Astrocyte of the cerebellum (primary cell): ENCODE measurements at regions not wholly inside any gene's neighbourhood (a gene's known extent, or its start where the extent isn't known, plus 50 kb on each side); places are given as distances from the start of the nearest gene placed in this dataset.

ENCODE experiments used
- DNase-seq: peaks from one replicate; pipeline ENCODE4 v3.0.0-alpha.2; 2011; ENCODE audit warnings: low read depth
- H3K4me3 ChIP-seq: 2 replicates; pipeline ENCODE4 v1.5.1; 2011; ENCODE audit warnings: mild to moderate bottlenecking, low read depth, low read length, moderate library complexity
- in situ Hi-C: cut with HindIII; loops from 2 replicates; pipeline ENCODE4 v1.10.0; 2017; ENCODE audit warnings: low sequenced_read_pairs
- TF ChIP-seq, protein P1 (sequence below): IDR thresholded peaks from 2 replicates; pipeline ENCODE4 v1.5.1; 2012; ENCODE audit warnings: low read length, low read depth, moderate library complexity, mild to moderate bottlenecking; ENCODE audit errors: missing control alignments

DNA sequence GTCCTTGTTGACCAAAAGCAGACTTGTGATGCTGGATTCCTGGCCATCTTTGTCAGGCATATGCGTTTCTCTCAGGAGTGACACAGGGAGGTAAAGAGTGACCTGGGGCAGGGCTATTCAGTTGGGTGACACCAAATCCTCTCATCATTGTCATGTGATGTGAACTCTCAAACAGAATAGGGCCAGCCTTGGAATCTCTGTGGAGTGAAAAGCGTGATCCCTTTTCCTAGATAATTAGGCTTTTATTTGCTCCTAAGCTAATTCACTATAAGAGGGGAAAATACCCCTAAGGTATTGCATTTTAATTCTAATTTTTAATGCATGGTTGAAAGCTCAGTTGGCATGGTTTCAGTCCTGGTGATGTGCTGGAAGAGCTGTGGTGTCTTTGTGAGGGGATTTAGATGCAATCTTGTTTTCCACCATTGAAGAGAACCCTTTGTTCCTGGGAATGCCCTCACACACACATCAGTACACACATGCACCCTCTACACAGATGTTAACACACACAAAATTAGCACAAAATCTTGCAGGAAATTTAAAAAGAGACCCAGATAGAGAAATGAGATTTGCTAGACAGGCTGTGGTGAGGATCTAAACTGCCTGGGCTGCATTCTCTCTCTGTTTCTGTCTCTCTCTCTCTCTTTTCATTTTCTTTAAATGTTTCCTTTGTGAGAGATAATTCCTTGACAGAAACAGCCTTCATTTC, 349.9 kb downstream of the TSN start:
- TF ChIP-seq, protein P1, sequence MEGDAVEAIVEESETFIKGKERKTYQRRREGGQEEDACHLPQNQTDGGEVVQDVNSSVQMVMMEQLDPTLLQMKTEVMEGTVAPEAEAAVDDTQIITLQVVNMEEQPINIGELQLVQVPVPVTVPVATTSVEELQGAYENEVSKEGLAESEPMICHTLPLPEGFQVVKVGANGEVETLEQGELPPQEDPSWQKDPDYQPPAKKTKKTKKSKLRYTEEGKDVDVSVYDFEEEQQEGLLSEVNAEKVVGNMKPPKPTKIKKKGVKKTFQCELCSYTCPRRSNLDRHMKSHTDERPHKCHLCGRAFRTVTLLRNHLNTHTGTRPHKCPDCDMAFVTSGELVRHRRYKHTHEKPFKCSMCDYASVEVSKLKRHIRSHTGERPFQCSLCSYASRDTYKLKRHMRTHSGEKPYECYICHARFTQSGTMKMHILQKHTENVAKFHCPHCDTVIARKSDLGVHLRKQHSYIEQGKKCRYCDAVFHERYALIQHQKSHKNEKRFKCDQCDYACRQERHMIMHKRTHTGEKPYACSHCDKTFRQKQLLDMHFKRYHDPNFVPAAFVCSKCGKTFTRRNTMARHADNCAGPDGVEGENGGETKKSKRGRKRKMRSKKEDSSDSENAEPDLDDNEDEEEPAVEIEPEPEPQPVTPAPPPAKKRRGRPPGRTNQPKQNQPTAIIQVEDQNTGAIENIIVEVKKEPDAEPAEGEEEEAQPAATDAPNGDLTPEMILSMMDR: no peak
- no peak overlapping the region for H3K4me3 ChIP-seq
- DNase-seq: no peak
- in situ Hi-C loops: no loop called here

DNA sequence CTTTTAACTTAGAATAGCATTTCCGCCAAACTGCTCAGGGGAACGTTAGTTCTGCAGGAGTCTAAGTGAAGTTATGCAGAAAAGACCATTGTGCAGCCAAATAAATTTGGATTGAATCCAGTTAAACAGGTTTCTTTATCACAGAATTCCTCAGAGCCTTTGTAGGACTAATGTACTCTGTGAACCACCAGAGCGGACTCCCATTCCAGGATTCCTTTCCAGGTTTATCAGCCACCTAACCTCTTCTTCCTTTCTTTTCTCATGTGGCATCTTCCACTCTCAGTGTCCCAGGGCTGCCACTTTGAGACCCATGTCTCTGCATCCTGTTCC, 350.4 kb downstream of the TSN start:
- in situ Hi-C loops: no loop called here
- DNase-seq: no peak
- TF ChIP-seq, protein P1: no peak
- H3K4me3 ChIP-seq: no peak overlapping the region

DNA sequence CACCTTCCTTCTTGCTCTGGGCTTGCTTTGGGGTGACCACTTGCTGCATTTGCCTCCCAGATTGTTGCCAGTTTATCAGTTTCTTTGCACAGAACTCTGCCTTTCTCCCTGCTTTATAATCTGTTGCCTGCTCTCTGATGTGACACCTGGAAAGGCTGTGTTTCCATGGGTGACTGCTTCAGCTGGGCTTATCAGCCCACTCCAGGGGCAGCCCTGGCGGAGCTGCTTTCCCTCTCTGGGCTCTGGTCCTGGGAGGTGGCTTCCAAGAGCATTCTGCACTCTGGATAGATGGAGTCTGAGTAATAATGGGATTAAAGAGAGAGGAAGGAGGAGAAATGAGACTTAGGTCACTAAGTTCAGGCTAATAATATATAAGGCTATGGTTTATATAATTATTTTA, 352.7 kb downstream of the TSN start:
- in situ Hi-C loops: no loop called here
- no peak overlapping the region for H3K4me3 ChIP-seq
- TF ChIP-seq, protein P1: no peak
- DNase-seq: no peak

DNA sequence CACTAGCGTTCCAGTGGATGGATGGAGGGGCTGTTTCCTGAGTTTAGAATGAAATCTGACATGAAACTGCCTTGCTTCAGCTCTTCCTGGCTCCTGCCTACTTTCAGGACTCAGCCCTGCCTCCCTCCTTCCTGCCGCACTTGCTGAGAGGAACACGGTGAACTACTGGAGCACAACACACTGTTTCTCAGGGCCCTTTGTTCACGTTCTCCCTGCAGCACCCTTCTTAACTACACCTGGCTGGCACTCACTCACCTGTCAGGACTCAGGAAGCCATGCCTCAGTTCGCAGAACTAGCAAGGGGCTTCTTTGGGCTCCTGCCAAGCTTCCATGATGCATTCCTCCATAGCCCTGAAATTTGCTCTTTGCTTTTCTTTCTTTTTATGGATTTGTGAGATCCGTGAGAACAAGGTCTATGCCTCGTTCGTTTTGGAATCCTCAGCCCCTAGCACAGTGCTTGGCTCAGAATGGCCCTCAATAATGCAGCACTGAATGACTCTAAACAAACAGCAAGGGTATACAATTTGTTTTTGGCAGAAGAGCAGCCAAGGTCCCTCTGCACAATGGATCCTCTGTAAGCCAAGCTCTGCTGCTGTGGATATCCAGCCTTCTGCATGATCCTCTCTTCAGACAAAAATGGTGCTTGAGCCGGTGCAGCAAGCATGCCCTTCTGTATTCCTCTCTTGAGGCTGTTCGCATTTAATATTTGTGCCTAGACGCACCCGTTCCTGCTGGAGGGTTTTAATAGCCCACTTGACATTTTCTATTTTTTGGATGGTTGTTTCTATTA, 357.0 kb downstream of the TSN start:
- in situ Hi-C loops: no loop called here
- H3K4me3 ChIP-seq: no peak overlapping the region
- TF ChIP-seq, protein P1: no peak
- no peak for DNase-seq

DNA sequence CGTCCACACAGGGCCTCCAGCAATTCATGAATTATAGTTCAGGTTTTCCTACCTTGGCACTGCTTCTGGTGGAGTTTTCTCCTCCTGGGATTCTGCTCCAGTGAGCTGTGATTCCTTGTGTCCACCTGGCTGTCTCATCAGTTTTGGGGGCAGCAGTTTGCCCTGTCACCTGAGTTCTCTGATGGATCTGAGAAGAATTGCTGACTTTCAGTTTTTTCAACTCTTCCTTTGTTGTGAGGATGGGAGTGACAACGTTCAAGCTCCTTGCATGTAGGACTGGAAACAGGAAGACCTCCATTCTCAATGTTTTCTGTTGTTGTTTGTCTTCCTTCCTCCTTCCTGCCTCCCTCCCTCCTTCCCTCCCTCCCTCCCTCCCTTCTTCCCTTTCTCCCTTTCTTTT, 359.0 kb downstream of the TSN start:
- in situ Hi-C loops: no loop called here
- no peak overlapping the region for H3K4me3 ChIP-seq
- TF ChIP-seq, protein P1: no peak
- no peak for DNase-seq

DNA sequence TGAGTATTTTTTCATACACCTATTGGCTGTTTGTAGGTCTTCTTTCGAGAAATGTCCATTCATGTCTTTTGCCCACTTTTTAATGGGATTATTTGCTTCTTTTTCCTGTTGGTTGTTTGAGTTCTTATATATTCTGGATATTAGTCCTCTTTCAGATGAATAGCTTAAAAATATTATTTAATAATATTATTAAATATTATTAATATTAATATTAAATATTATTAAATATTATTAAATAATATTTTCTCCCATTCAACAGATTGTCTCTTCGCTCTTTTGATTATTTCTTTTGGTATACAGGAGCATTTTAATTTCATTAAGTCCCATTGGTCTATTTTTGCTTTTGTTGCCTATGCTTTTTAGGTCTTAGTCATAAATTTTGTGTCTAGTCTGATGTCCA, 361.9 kb downstream of the TSN start:
- no peak for DNase-seq
- TF ChIP-seq, protein P1: no peak
- no peak overlapping the region for H3K4me3 ChIP-seq
- in situ Hi-C loops: no loop called here
